ENCODE measurements at regions not wholly inside any gene's neighbourhood (a gene's known extent, or its start where the extent isn't known, plus 50 kb on each side); places are given as distances from the start of the nearest gene placed in this dataset.

DNA sequence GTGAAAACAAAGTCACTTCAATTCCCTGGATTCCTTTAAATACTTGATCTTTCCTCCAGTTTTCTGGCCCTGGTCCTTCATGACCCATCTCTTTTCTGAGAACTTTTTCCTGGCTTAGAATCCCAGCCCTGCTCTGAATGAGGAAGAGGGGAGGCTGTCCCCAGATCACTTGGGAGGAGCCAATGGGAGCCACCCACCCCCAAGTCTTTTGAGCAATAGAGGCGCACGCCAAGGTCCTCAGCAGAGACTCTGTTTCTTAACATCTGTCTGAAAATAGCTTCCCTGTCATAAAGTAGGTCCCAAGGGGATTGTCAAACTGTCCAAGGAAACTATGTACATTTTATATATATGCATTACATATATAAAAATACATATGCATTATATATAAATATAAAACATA lies 126.8 kb downstream of the ADRA2A start:
- no peak for DNase-seq

DNA sequence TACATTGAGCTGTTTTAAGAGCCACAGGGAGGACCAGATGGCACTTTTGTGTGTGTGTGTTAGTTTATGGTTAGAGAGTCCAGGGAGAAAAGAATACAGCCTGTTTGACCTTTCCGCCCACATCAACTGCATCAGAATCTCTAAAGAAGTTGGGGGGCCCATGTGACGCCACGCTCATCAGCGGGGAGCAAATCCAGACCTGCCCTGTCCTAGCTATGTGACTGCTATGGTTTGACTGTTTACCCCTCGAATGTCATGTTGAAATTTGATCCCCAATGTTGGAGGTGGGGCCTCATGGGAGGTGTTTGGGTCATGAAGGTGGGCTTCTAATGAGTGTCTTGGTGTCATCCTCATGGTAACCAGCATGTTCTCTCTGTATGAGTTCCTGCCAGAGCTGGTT lies 128.0 kb downstream of the ADRA2A start:
- no peak for DNase-seq

DNA sequence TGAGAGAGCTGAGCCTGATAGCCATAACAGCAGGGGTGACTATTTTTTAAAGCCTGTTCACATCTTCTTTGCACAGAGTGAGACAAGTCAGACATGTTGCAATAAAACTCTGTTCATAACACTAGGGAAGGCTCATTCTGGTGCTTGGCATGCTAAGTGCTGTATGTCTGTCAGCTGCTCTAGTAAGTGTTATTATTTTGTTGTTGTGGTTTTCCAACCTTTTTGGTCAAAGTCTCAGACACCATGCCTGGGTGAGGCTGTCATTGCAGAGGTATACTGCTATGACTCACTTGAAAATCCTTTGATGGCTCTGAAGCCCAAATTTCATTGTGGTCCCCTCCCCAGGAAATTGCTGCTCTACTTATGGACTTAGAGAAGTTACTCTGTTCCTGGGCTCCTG lies 129.7 kb downstream of the ADRA2A start:
- DNase-seq, result no peak

DNA sequence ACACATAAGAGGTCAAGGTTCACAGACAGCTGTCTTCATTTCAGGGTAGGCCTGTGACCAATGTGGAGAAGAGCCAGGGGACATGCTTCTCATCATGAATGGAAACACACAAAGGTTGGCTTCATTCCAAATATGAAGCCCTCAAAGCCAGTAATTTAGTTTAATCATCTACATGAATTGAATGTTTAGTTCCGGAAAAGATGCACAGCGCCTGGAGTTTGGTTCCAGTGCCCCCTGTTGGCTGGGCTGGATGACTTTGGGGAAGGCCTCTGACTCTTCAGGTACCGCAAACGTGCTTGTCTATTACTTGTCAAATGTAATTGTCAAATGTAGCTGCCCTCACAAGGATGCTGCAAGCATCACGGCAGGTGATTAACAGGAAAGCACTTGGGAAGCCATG lies 130.7 kb downstream of the ADRA2A start:
- no peak for DNase-seq

DNA sequence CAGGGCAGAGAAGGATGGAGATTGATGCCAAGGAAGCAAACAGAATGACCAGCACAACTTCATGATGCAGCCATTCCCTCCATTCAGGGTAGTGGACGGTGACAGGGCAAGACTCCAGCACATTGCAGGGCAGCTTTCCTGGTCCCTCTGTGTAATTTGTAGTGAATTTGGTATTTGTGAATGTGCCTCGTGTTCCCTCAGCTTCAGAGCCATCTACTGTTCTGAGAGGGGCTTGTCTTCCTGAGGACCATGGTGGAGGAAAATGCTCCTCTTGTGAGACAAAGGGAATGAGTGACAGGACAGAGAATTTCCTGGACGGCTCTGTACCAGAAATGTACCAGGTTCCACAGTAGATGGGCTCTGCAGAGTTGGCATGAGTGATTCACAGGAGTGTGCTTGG lies 132.1 kb downstream of the ADRA2A start:
- DNase-seq, result no peak

DNA sequence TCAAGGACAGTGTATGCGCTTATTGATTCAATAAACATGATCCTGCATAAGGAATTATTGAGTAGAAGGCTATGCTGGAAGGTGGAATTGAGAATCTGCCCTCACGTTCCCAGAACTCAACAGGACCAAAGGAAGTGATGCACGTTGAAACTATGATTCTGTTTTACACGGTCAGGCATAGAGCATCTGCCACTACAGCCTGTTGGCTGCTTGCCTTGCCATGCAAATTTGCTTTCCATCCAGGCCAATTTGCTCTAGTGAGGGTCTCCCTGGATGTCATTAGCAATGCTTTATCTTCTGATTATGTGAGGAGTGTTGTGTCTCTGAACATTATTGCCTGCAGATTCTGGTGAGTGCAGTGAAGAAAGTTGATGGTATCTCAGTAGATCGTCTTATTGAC lies 132.9 kb downstream of the ADRA2A start:
- DNase-seq, result no peak

DNA sequence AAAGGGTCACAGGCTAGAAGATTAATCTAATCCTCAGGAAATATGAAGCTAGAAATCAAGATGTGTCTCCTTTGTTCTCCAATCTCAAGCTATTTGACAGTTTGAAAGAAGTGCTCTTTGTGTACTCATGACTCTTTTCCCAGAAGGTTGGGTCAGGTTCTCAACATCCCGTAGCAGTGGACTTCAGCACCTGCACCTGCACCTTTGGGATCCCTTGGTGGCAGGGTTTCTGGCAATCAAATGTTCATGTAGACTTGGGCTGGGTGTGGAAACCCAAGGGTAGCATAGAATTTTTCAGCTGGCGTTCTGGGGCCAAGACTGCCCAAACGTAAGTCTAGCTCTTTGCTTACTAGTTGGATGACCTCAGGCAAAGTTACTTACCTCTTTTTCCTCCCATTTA lies 134.4 kb downstream of the ADRA2A start:
- DNase-seq, result no peak

DNA sequence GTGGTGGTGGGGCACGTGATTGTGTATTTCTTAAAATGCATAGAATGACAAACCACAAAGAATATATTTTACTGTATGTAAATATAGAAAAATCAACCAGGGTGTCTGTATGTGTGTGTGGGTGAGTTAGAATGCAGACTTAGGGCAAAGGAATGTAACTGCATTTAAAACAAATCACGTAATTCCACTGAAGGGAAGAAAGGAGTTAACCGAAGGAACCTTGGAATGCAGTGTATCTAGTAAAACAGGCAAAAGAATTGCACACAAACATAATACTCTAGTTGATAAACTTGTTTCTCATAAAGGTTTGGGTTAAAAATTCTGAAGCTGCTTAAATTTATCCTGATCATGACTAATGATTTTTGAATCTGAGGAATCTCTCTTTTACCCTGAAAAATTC lies 134.9 kb downstream of the ADRA2A start:
- DNase-seq, result no peak

DNA sequence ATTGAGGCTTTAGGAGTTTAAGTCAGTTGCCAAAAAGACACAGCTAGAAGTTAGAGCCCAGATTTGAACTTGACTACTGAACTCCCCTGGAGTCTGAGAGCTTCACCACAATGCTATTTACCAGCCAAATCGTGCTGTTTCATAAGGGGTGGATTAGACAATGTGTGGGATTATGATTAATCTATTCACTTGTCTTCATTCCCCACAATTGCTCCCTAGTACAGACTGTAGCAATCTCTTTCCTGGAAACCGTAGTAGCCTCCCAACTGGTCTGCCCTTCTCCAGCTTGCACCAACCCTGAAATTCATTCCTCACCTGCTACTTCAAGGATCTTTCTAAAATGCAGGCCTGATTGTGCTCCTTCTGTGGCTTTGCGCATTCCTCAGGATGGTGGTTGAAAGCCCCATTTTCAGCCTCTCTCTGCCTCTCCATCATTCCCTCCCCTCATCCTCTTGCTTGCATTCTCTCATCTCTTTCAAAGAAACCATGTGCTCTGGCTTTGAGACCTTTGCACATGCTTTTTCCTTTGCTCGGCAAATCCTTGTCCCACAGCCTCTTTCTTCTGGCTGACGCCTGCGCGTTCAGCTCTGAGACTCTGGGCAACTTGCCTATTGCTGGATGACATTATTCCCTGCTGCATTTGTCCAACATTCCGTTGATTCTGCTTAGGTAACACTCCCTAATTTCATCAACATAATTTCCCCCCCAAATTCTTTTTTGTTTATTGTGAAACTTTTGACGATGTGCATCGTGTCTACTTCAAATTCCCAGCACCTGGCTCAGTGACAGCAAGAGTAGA lies 145.1 kb downstream of the ADRA2A start:
- no peak for DNase-seq

DNA sequence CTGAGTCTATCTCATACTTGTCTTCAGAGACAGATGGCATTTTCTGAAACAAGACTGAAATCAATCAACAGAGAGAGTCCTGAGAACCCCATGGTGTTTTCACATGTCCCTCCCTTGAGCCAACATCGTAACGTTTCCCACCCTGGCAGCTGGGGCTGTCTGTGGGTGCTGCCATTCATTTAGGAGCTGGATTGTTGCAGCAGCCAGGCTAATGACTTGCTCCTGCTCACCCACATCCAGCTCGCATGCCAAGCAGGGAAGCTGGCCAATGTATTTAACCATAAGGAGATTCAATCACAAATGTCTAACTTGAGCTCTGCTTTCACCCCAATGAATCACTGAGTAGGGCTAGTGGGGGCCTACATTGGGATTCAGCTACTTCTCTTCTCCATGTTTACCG lies 146.1 kb downstream of the ADRA2A start:
- no peak for DNase-seq

DNA sequence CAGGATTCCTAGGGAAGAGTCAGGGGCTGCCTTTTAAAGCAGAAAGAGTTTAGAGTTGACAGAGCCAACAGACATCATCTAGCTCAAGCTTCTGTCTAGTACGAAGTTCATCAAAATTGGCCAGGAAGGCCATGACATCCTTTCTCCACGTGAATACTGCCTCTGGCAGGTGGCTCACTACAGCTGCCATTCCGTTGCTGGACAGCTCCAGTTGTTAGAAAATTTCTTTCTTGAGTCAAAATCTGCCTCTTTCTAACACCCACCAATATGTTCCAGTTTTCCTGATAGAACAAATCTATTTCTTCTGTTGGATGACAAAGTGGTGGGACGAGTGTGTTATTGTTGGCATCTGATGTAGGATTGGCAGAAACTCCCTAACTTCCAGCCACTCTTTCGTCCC lies 154.9 kb downstream of the ADRA2A start:
- no peak for DNase-seq

DNA sequence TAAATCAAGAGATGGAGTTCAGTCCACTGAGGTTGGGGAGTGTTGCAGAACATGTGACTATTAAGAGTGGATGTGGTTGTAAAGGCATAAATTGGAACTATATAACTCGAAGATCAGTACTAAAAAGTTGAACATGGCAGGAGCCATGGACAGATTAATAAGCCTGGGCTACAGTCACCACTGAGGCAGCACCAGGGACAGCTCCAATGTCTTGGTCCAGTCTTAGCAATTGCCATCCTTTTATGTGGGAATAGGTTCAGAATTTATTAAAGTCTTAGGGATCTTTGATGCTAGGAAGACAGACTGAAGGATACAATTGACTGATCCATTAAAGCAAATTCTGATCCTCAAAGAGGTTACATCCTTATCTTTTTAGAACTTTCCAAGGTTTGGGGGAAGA lies 156.6 kb downstream of the ADRA2A start:
- DNase-seq, result no peak

DNA sequence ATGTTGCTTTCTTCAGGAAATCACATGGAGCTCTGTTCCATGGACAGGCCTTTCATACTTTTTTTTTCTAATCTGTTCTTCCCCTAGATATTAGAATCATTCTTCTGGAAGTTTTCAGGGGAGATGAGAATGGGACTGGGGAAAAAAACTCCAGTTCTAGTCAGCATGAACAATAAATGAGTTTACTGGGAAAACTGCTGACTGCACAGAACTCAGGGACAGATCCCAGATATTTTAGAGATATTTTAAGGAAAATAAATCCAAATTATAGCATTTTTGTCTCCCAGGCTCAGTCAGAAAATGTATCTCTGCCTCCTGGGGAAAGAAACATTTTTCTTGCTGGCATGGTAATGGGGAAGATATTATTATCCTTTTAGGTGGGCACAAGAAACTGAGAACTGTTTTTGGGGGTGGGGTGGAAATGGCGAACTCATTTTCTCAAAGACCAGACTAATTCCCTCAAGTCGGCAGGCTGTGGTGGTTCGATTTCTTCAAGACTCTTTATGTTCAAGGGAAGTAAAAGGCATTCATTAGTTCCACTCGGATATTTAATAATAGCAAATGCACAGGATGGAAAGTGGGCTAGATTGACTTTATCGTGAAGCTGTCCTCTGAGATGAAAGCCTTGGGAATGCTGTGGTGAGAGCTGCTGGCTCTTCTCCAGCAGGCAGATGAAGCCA lies 157.5 kb downstream of the ADRA2A start:
- DNase-seq, result no peak

DNA sequence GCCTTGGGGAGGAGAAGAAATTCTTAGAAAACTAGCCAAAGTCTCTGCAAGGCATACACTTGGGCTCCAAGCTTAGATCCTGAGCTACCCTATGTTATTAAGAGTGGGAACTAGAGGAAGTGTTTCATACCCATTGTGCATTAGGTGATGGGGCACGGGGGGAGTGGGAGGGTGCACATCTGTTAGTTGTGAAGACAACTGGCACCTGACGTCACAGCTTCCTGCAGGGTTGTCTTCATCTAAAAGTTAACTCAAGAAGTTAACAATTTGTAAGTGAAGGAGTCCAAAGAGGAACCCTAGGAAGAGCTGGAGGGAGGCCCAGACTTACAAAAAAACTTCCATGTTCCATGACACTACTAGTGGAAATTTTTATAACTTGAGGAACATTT lies 158.1 kb downstream of the ADRA2A start:
- no peak for DNase-seq

DNA sequence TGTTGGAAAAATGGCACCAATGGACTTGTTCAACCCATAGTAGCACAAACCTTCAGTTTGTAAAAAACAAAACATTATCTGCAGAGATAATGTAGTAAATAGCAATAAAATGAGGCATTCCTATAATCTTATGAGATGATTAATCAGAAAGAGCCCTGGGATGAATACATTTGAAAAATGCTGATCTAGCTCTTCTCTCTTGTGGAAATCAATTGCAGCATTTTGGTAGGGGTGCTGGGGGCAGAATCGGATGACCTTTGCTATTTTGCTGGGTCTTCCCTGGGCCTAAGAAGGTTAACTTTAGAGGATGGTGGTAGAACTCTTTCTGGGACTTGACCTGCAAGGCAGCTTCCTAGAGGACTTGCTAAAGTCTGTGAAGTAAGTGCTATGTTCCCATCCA lies 163.5 kb downstream of the ADRA2A start:
- DNase-seq, result no peak

DNA sequence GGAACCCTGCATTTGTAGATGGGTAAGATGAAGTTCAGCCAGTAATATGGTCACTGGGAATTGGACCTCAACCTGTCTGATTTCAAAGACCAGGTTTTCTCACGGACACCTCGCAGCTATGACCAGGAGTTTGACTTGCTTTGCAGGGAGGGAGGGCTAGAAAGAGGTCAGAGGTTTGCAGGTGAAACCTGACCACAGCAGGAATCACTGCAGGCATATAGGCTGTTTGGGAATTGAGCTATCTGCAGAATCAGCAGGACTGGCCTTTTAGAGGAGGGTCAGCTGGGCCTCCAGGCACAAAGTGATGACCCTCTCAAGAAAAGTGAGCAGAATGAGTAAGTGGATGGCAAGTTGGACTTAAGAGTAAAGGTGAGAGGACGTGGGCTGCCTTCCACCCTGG lies 166.3 kb downstream of the ADRA2A start:
- DNase-seq, result no peak

DNA sequence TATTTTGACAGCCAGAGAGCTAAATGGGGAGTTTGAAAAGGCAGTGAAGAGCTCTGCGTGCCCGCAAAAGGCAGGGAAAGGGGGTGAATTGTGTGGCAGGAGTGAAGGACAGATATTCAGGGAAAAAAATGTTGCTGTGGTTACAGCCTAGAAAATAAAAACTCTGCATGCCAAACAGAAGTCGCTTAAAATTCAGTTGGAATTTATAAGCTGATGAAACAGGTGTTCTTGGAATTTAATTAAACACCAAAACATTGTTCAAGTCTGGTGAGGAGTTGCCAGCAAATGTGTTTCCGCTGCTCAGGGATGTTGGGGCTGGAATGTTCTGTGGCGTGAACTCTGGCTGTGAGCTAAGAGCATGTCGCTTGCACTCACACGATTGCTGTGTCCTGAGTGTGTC lies 169.3 kb downstream of the ADRA2A start:
- no peak for DNase-seq

DNA sequence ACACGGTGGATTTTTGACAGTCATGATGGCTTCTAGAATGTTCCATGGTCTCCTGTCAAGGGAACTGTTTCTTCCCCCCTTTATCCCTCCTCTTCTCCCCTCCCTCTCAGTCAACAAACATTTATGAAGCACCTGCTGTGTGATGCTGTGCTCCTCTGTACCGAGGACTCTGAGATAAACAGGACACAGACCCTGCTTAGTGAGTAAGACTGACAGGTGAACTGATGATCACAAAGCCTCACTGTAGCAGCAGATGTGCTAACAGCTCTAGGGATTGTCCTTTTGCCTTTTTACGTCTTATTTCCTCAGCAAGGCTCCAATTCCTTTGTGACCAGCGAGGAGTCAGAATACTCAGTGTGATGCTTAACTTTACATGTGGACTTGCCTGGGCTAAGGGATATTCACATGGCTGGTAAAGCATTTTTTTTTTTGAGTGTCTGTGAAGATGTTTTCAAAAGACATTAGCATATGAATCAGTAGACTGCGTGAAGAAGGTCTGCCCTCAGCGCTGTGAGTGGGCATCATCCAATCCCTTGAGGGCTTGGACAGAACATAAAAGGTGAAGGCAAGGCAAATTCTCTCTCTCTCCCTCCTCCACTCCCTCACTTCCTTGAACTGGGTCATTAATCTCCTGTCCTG lies 170.1 kb downstream of the ADRA2A start:
- no peak for DNase-seq

DNA sequence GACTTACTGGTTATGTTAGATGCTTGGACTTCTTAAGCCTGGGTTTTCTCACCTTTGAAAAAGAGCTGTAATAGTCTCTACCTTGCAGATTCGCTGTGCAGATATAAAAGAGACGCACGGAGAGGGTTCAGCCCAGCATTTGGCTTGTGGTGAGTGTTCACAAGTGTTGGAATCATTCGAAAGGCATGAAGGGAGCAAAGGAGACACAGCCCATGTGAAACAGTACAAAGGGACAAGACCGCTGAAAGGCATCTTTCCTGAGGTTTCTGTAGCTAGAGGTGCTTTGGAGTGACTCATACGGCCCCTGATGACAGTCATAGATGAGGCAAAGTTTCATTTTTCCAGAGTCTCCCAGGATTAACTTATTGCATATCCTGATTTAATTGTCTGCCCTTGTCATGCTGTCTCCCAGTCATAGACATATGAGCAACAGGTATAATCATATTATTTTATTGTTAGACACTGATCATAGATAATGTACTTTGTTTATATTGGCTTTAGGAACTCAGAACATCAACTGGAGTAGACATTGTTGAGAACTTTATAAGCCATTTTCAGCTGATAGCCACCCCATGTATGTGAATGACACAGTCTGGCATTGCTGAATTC lies 171.1 kb downstream of the ADRA2A start:
- DNase-seq, result no peak

DNA sequence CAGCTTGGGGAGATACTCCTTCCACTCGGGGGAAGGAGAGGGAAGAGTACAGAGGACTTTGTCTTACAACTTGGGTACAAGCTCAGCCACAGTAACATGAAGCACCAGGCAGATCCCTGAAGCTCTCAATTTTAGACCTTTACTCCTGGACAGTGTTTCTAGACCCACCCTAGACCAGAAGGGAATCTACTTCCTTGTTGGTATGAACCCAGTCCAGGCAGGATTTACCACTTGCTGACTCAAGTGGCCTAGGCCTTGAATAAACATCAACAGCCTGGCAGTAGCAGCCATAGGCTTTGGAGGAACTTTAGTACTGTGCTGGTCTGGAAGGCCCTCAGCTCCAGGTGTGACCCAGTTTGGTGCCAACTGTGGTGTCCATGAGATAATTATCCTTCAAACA lies 173.1 kb downstream of the ADRA2A start:
- DNase-seq, result no peak

DNA sequence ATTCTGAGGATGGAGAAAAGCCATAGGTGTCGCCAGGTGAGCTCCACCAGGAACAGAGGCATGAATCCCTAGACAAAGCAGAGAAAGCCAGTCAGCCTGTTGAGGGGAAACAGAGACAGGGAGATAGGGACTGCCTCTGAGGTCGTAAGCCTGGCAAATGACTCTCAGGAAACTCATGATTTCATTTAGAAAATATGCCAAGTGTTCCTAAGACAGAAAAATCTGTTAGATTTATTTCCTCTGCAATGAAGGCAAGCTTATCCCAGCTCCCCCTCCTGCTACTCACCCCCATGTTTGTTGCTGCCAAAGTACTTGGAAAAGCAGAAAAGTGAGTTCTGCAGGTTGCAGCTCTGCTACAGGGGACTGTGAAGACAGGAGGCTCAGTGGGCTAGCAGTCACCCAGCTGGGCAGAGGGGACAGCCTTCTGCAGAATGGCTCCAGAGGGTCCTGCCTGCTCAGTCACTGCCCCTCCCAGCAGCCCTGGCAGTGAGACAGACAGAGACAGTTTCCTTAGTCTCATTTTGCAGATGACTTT lies 184.3 kb downstream of the ADRA2A start:
- no peak for DNase-seq

DNA sequence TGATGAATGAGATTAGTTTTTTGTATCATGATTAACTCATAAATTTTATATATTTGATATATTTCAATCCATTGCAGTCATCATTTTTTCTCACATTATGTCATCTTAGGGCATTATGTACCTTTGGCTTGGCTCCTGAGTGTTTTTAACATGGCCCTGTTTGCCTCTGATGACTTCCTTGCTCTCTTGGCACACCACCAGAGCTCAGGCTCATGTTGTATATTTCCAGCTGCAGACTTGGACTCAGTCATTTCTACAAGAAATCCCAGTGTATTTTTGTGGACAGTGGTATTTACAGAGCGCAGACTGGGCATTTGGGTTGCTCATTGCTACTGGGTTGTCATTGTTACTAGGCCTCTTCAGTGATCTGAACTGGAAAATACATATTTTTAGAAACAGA lies 188.5 kb downstream of the ADRA2A start:
- no peak for DNase-seq

DNA sequence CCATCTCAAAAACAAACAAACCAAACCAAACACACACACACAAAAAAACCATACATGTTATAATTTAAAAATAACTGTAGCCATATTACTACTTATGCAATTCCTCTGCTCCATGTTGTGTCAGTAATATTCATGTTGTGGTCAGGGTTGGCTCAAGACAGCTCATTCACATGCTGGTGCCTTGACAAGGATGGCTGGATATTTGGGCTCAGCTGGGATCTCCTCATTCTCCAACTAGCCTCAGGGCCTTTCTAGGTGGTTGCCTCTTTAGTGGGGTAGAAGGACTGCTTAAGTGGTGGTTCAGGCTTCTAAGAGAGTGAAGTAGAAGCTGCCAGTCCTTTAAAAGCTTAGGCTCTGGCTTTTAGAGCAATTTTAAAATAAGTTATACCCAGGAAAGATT lies 189.3 kb downstream of the ADRA2A start:
- DNase-seq, result no peak

DNA sequence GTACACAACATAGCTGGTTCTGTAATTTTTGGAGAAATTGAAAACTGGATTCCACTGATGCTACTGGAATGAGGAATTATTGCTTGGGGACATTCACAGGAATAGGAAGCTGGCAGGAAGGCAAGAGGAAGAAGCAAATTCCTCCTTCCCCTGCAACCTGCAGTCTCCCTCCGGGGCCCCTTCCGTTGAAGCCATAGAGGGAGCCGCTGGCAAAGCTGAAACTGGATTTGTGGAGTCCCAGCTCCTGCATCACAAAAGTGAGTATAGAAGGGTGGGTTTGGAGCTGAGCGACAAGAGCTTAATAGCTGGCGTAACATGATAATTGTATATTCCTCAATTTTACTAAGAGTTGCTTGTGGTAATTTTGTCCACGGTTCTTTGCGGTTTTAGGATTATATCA lies 190.8 kb downstream of the ADRA2A start:
- DNase-seq, result no peak

All from SW 1271 (cell line).